BJ (cell line): ENCODE measurements at regions not wholly inside any gene's neighbourhood (a gene's known extent, or its start where the extent isn't known, plus 50 kb on each side); places are given as distances from the start of the nearest gene placed in this dataset.

Source experiments
- CTCF ChIA-PET: fragments of 350-600 bp; formaldehyde crosslinking; extraction: SDS; loops from one replicate; lab custom pipeline; 2021; ENCODE audit warnings: antibody characterized with exemption, inconsistent platforms; lab: Yijun Ruan, JAX
- POLR2A ChIA-PET: fragments of 300-600 bp; sonication (Branson Sonifier 250); formaldehyde crosslinking; extraction: SDS; loops from one replicate; lab custom pipeline; 2021; ENCODE audit warnings: antibody characterized with exemption; lab: Charles Lee
- DNase-seq: peaks from one replicate; pipeline ENCODE4 v3.0.0-alpha.2; 2011; ENCODE audit warnings: low read depth
- H3K27me3 ChIP-seq: 2 replicates; pipeline ENCODE4 v1.6.0; 2011; ENCODE audit warnings: low read length; ENCODE audit not compliant: control insufficient read depth, insufficient read depth
- H3K36me3 ChIP-seq: 2 replicates; pipeline ENCODE4 v1.5.1; 2011; ENCODE audit warnings: low read length; ENCODE audit not compliant: control insufficient read depth, insufficient read depth
- H3K4me3 ChIP-seq: 2 replicates; pipeline ENCODE4 v1.5.1; 2011; ENCODE audit warnings: low read depth, mild to moderate bottlenecking, control low read depth, low read length
- CTCF ChIP-seq: IDR thresholded peaks from 2 replicates; pipeline ENCODE4 v1.5.1; 2011; ENCODE audit warnings: low read depth, mild to moderate bottlenecking, control low read depth, inconsistent platforms, low read length, moderate library complexity; ENCODE audit not compliant: insufficient read depth

- POLR2A ChIA-PET: no interaction called here
- no peak for TF ChIP-seq CTCF
- no peak overlapping the region for H3K4me3 ChIP-seq
- H3K27me3 ChIP-seq: no peaks in the 10 kb centered on the region; the same call in 1 of the 2 replicates
- no peaks in the 10 kb centered on the region for H3K36me3 ChIP-seq
- no peak for DNase-seq
- CTCF ChIA-PET: interaction anchor here (0.7 kb wide), 1 partner anchor 26 kb away, joined by 3 read pairs; no protein-coding TSS in a partner anchor
Observed at GRCh38 chr6:168198302-168199180, 119.5 kb upstream of the FRMD1 start.

- POLR2A ChIA-PET: no interaction called here
- no peak for TF ChIP-seq CTCF
- H3K4me3 ChIP-seq: no peak overlapping the region
- CTCF ChIA-PET: no interaction called here
- H3K36me3 ChIP-seq: no peaks in the 10 kb centered on the region
- no peaks in the 10 kb centered on the region; the same call in 1 of the 2 replicates for H3K27me3 ChIP-seq
- DNase-seq: no peak
Observed at GRCh38 chr6:168197636-168198301, 118.8 kb upstream of the FRMD1 start.

DNA sequence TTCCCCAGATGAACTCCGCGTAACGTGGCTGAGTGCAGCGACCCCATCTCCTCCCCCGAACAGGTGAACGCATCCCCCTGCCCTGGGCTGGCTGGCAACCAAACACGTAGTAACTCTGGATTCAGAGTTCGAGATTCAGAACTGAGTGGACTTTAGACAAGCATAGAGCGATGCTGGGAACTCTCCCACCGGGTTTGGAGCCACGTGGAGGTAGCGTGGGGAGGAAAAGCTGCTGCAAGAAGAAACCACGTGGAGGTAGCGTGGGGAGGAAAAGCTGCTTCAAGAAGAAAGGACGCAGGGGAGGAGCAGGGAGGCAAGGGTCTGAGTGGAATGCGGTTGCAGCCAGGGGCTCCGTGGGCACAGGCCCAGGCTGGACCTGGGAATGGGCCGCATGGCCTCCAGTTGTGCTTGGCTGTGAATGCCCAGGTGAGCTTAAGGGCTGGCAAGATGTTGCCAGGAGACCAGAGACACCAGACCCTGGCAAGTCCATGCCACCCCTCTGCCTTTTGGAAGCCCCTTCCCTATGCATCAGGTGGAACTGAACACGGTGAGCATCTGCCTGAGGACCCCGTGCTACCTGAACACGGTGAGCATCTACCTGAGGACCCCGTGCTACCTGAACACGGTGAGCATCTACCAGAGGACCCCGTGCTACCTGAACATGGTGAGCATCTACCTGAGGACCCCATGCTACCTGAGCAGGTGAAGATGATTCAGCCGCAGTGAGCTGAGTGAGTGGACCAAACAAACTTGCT lies 118.0 kb upstream of the FRMD1 start:
- Histone ChIP-seq H3K27me3 (no peaks in the 10 kb centered on the region; the same call in 1 of the 2 replicates), H3K4me3 (no peak overlapping the region), H3K36me3 (no peaks in the 10 kb centered on the region)
- CTCF ChIA-PET: no interaction called here
- no peak for TF ChIP-seq CTCF
- no peak for DNase-seq
- POLR2A ChIA-PET: no interaction called here

GRCh38 chr6:168196385-168196860 lies 117.4 kb upstream of the FRMD1 start:
- no peaks in the 10 kb centered on the region for H3K36me3 ChIP-seq
- CTCF ChIA-PET: no interaction called here
- TF ChIP-seq CTCF: no peak
- no peaks in the 10 kb centered on the region; the same call in 1 of the 2 replicates for H3K27me3 ChIP-seq
- POLR2A ChIA-PET: no interaction called here
- H3K4me3 ChIP-seq: no peak overlapping the region
- DNase-seq: no peak
